ENCODE measurements at regions not wholly inside any gene's neighbourhood (a gene's known extent, or its start where the extent isn't known, plus 50 kb on each side); places are given as distances from the start of the nearest gene placed in this dataset.

DNA sequence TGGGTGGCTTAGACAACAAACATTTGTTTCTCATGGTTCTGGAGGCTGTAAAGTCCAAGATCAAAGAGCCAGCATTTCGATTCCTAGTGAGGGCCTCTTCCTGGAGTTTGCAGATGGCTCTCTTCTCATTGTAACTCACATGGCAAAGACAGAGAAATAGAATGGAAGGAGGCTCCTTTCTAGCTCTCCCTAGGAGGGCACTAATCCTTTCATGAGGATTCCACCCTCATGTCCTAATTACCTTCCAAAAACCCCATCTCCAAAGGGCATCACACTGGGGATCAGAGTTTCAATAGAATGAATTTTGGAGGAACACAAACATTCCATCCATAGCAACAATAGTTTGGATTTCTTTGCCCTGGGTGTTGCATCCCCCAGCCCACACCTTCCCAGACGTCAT is 247.3 kb downstream of the TTLL7 start:
- intact Hi-C loops (cut with micrococcal nuclease), result no loop called here
- Histone ChIP-seq H3K27ac (ENCODE audit: insufficient read depth, low read length) (no peak overlapping the region), H4K20me1 (ENCODE audit: insufficient read depth, low read length) (no peaks in the 10 kb centered on the region), H2AK5ac (ENCODE audit: low read depth, low read length) (no peak overlapping the region), H3K18ac (ENCODE audit: low read depth, low read length) (no peak overlapping the region), H3K4me3 (ENCODE audit: insufficient read depth, low read depth, low read length) (no peak overlapping the region), H3K4ac (ENCODE audit: low read depth, low read length) (no peak overlapping the region), H2AFZ (replicated peaks; ENCODE audit: low read length, poor library complexity) (no peak overlapping the region), H4K91ac (ENCODE audit: insufficient read depth, low read depth, low read length) (no peak overlapping the region), H3K9me1 (ENCODE audit: insufficient read depth, low read length) (no peaks in the 10 kb centered on the region), H3K4me2 (ENCODE audit: low read depth, low read length) (no peak overlapping the region), H3K9me3 (ENCODE audit: control insufficient read depth, insufficient read depth, low read length) (no peaks in the 10 kb centered on the region), H3K9ac (ENCODE audit: low read depth, low read length) (no peak overlapping the region), H2BK5ac (ENCODE audit: low read depth, low read length, poor library complexity, severe bottlenecking) (no peak overlapping the region), H4K5ac (ENCODE audit: low read depth, low read length) (no peak overlapping the region), H3K14ac (replicated peaks; ENCODE audit: low read depth, low read length) (no peak overlapping the region), H3K27me3 (ENCODE audit: control insufficient read depth, insufficient read depth, low read length) (no peaks in the 10 kb centered on the region), H2BK120ac (ENCODE audit: low read depth, low read length) (no peak overlapping the region), H2BK20ac (ENCODE audit: low read depth, low read length) (no peak overlapping the region), H3K79me1 (ENCODE audit: low read depth in 1 of 2, low read length in 2 of 2) (no peaks in the 10 kb centered on the region), H3K23ac (ENCODE audit: low read depth, low read length) (no peak overlapping the region), H2BK15ac (ENCODE audit: low read depth, low read length) (no peak overlapping the region), H4K8ac (ENCODE audit: low read depth in 2 of 2, low read length in 2 of 2) (no peak overlapping the region), H3K36me3 (ENCODE audit: control insufficient read depth, insufficient read depth, low read length) (no peaks in the 10 kb centered on the region), H2AK9ac (replicated peaks; ENCODE audit: low read depth, low read length, poor library complexity) (no peak overlapping the region), H3K4me1 (ENCODE audit: control insufficient read depth, insufficient read depth, low read length) (no peaks in the 10 kb centered on the region), H3K56ac (ENCODE audit: extremely low read depth, insufficient read depth, low read length) (no peak overlapping the region)
- WGBS, 2 experiments (ENCODE audit: extremely low coverage in 2 of 2, insufficient read length in 1 of 2), result no CpG with 5 or more reads among the region's 2 CpGs
- in situ Hi-C loops (cut with MboI; ENCODE audit: low sequenced_read_pairs), result no loop called here
- ATAC-seq (ENCODE audit: low read depth), result no peak
- no peak for DNase-seq
- TF ChIP-seq CHD1 (IDR thresholded peaks at IDR 0.05; ENCODE audit: low read depth, low read length), result no peak
- TF ChIP-seq MAZ (IDR thresholded peaks at IDR 0.05; ENCODE audit: borderline replicate concordance, low read depth, low read length), result no peak
- TF ChIP-seq SMC3 (IDR thresholded peaks at IDR 0.05; ENCODE audit: low read depth, low read length), result no peak
- TF ChIP-seq, protein P1, sequence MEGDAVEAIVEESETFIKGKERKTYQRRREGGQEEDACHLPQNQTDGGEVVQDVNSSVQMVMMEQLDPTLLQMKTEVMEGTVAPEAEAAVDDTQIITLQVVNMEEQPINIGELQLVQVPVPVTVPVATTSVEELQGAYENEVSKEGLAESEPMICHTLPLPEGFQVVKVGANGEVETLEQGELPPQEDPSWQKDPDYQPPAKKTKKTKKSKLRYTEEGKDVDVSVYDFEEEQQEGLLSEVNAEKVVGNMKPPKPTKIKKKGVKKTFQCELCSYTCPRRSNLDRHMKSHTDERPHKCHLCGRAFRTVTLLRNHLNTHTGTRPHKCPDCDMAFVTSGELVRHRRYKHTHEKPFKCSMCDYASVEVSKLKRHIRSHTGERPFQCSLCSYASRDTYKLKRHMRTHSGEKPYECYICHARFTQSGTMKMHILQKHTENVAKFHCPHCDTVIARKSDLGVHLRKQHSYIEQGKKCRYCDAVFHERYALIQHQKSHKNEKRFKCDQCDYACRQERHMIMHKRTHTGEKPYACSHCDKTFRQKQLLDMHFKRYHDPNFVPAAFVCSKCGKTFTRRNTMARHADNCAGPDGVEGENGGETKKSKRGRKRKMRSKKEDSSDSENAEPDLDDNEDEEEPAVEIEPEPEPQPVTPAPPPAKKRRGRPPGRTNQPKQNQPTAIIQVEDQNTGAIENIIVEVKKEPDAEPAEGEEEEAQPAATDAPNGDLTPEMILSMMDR (conservative IDR thresholded peaks at IDR 0.05; ENCODE audit: low read depth, low read length), result no peak
- no peak for TF ChIP-seq MAFK (IDR thresholded peaks at IDR 0.05; ENCODE audit: low read depth, low read length)
- dilution Hi-C loops (cut with HindIII; ENCODE audit: low sequenced_read_pairs, unreplicated experiment), result no loop called here
- BruUV-seq (replicated peaks), result no TSS peak
- CTCF ChIA-PET, result no interaction called here
- POLR2A ChIA-PET (ENCODE audit: unreplicated experiment), result no interaction called here
